ENCODE measurements at regions not wholly inside any gene's neighbourhood (a gene's known extent, or its start where the extent isn't known, plus 50 kb on each side); places are given as distances from the start of the nearest gene placed in this dataset.
A peak's percentile ranks its signal among the peaks of the same experiment; 100 is the strongest.
"Not testable (repeated sequence)": the region's sequence is repeated elsewhere in the genome, so short reads cannot be mapped to it uniquely, and the experiment has no call there.

DNA sequence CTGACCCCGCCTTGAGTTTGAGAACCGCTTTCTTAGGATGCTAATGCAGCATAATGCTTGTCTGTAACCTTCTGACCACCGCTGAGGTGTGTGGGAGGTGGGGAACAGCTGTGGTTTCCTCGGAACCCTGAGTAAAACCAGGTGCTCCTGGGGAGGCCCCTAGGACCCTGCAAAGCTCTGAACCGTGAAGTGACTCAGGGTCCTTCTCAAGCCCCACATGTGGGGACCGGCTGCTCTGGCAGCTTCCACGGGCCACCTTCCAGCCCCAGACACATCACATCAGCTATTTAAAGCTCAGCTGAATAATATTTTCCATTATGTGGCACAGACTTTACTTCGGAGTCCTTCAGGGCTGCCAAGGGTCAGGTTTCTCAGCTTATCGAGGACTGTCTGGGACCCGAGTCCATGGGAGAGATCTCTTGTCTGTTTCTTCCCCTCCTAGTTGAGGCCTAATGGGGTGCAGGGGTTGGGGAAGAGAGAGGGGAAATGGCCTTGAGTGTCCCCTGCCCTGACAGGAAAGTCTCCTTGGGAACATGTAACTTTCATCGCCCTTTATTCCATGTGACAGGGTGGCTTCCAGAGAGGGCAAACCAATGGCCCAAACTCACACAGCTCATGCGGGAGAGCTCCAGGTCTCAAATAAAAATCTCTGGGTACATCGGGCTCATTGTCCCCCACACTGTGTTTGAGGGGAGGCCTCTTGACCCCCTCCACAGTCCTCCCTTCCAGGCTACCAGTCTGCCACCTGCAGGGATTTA, 186.1 kb upstream of the SLC24A3 start:
- peak; percentile 4 for DNase-seq (ENCODE audit: low read depth)

DNA sequence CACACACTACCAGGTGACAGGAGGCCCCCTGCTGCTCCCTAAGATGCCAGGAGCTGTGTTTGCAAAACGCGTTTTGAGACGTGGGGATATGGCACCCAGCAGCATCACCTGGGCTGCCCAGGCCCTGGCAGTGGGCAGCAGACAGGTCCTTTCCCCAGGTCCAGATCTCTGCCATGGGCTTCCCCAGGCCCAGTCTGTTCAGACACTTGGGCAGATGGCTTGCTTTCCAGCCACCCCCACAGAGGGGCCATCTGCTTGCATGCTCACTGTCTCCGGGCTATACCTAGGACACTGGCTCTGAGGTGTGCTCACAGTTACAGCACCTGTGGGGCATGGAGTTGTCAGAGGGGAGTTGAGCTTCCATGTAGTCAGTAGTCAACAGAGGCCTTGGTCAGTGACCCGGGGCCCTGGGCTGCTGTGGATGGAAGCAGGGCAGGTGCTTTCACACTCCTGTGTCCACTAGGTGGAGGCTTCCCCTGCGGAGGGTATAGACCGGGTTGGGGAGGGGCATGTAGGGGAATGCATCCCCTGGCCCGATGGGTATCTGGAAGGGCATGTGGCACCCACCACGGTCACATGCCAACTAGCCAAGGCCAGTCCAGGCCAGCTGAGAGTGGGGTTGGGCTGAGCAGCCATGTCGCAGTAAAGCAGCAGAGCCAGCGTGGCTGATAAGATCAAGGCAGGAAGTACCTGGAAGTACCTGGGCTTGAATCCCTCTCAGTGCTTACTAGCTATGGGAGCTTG, 185.4 kb upstream of the SLC24A3 start:
- DNase-seq (ENCODE audit: low read depth): no peak

DNA sequence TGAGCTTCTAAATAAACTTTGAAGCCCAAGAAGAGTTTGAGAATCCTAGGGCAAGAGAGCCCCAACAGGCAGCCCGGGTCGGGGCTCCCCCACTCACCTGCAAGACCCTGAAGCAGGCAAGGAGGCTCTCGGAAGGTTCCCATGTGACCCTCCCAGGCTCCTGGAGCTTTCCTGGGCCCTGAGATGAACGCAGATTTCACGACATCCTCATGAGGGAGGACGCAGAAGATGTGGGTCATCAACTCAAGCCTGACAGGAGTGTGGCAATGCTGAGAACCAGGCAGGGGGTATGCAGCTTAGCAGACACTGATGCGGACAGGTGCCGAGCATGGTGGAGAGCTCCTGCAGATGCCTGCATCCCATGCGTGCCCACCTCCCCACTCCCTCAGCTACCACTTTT, 184.5 kb upstream of the SLC24A3 start:
- no peak for DNase-seq (ENCODE audit: low read depth)

DNA sequence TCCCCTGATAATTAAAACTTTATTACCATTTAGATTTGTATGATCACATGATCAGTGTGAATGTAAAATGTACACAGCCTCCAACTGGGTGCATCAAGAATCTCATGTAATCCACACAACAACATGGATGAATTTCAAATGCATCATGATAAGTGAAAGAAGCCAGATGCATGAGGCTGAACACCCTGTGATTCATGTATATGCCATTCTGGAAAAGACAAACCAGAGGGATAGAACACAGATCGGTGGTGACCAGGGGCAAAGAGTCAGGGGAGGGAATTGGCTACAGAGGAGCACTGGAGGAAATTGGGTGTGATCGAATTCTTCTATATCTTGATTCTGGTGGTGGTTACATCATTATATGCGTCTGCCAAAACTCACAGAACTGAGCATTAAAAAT, 170.7 kb upstream of the SLC24A3 start:
- no peak for DNase-seq (ENCODE audit: low read depth)

DNA sequence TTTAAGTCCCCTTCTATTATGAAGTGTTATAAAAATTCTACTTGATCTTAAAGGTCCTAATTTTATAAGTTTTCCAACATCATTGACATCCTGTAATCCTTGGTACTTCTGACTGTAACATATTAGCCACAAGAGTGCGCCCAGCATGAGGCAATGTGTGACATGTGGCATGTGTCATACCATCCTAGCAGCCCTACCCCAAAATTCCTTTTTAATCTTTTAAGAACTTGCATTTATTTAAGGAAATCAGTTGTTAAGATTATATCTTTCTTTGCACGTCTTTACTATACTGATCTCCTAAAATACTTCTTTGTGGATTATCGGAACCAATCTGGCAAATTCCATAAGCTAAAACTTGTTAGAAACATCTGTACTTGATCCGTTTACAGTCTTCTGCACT, 167.1 kb upstream of the SLC24A3 start:
- DNase-seq (ENCODE audit: low read depth): no peak

DNA sequence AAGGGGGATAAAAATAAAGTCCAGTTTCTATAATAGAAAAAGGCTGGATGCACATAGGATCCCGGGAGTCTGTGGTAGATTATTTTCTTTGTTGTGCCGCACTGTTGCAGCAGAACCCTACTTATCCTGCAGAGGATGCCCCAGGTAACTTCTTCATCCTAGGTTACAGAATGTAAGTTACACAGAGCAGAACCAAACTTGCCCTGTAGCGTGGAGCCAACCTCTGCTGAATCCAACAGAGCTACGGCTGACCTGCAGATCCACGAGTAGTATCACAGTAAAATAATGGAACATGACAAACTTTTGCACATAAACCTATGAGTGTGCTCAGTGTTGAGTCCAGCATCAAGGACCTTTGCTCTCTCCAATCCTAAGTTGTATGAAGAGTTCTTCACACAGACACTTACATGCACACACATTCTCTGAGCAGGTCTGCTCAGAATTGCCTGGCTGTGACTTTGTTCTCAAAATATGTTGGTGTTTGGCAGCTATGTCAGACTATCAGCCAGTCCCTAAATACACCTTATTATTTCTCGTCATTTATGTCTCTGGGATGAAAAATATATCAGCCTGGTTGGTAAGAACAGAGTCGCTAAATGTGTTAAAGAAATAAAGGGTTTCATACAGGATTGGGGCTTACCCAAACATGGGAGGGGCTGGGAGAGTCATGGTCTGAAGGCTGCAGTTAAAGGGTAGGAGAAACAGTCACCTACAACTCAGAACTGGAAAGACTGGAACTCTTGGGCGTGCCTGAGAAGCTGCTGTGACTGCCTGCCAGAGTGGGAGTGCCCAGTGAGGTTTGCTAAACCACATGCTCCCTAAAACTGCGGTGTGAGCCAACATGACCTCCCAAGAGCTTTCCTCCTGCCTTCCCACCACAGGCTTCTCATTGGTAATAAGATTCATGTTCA, 165.1 kb upstream of the SLC24A3 start:
- DNase-seq (ENCODE audit: low read depth): no peak

DNA sequence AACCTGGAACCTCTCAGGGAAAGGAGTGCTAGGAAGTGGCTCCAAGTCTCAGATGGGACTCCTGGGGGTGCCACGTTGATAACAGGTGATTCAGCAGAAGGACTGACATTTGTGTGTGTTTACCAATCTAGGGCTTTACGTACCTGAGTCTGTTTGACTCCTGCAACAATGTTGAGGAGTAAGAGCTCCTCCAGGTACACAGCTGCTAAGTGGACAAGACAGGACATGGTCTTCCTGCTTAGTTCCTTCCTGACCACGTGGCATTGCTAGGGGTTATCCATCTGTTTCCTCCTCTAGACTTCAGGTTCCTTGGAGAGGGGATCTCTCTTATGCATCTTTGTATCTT, 164.5 kb upstream of the SLC24A3 start:
- DNase-seq (ENCODE audit: low read depth): no peak

DNA sequence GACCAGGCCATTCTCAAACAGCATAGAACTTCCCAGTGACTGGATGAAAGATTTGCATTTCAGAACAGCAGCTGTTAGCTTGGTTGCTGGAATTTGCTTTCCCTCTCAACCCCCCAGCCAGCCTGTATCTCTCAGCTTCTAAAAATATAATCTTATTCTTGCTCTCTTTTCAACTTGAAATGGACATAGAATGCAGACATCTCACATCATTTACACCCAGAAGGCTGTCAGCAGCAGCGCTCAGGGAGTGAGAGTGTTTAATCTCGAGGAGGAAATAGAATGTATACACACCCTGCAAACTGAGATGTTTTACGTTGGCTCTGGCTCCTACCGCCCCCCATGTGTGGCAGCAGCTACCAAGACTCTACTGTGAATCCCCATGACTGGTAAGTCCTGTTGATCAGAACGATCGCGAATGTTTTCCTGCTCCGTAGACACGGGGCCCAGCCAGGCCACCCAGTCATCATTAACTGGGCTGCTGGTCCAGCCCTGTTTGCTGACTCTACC, 163.4 kb upstream of the SLC24A3 start:
- no peak for DNase-seq (ENCODE audit: low read depth)

DNA sequence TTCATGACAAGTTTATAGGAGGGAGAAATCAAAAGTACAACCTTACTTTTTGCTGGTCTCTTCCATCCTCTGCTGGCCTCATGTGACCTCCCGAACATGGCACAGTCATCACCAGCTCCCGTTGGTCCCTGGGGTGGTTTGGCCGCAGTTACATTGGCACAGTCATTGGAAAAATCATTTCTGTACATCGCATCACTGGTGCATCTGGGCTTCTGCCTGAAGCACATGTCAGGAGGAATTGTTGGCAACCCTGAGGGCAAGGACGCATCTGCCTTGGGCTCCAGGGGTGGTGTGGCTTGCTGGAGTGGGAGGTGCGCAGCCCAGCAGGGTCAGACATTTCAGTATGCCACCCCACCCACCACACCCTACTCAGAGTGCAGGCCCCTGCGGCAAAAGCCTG, 162.9 kb upstream of the SLC24A3 start:
- DNase-seq (ENCODE audit: low read depth): no peak

DNA sequence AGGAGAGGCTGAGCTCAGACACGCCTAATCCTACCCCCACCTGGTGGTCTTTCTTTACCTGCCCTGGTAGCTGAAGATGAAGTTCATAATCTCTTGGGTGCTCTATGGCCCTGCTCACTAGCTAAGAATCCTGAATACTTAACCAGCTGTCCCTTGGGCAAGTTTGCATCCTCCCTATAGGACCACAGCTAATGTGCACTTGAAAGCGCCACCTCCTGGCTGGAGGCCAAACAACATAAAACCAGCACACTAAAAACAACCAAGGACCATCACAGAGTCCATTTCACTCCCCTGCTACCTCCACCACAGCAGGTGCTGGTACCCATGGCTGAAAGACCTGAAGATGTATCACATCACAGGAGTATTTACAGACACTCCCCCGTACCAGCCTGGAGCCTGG, 155.5 kb upstream of the SLC24A3 start:
- DNase-seq (ENCODE audit: low read depth): peak; percentile 3

DNA sequence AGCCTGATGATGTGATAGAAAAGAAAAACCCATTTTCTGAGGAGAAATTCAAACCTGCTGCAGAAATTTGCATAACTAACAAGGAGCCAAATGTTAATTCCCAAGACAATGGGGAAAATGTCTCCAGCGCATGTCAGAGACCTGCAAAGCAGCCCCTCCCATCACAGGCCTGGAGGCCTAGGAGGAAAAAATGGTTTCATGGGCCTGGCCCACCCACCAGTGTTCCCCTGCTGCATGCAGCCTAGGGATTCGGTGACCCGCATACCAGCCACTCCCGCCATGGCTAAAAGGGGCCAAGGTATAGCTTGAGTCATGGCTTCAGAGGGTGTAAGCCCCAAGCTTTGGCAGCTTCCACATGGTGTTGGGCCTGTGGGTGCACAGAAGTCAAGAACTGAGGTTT, 147.7 kb upstream of the SLC24A3 start:
- not testable (repeated sequence) for DNase-seq (ENCODE audit: low read depth)

DNA sequence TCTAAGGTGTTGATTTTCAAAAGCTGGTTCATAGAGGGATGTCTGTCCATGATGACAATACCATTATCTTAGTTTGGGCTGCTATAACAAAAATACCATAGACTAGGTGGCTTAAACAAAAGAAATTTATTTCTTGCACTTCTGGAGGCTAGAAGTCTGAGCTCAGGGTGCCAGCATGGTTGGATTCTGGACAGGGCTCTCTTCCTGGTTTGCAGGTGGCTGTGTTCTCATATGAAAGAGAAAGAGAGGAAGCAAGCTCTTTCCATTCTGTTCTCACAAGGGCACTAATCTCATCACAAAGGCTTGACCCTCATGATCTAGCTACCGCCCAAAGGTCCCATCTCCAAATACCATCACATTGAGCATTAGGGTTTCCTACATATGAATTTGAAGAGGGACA, 144.5 kb upstream of the SLC24A3 start:
- DNase-seq (ENCODE audit: low read depth): no peak

DNA sequence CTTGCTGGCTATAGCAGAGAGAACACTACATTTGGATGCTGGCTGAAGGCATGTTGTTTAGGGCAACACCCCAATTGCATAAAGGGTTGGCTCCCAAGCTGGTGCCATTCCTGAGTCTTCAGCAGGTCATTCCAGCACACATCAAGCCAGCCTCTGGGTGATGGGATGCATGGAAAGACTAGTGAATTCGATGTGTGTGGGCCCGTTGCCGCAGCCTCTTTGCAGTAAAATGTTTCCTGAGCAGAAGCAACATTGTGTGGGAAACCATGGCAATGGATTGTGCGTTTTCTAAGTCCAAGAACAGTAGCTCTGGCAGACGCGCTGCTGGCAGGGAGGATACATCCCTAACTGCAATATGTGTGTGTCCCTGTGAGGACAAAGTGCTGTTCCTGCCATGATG, 142.4 kb upstream of the SLC24A3 start:
- no peak for DNase-seq (ENCODE audit: low read depth)

DNA sequence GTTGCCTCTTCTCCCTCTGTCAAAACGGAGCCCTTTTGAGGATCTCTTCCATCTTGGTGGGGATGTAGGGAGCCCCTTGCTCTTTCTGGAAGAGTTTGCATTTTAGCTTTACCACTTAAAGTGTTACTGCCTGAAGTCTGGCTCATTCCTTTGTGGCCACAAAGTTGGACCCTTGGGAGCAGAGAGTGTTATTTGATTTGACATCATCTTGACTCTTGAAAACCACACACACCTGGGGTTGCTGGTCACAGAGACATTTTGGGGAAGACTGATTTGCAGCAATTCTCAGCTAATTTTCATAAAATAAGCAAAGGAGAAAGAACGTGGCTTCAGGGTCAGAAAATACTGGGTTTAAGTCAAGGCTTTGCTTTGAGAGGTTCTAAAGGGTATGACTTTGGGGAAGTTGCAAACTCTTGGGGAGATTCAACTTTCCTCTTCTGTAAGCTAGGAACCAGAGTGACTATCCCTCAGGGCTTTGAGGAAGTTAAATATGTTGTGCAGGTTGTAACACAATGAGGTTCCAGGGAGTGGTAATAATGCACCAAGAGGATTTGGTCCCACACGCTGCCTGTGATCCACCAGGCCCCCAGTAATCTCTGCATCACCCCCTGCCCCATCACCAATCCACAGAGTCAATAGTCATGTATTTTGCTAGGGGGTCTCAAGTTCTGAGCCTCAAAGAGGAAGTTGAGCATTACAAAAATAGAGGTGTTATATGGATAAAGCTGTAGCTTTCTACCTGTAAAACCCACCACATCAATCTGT, 141.6 kb upstream of the SLC24A3 start:
- DNase-seq (ENCODE audit: low read depth): no peak

DNA sequence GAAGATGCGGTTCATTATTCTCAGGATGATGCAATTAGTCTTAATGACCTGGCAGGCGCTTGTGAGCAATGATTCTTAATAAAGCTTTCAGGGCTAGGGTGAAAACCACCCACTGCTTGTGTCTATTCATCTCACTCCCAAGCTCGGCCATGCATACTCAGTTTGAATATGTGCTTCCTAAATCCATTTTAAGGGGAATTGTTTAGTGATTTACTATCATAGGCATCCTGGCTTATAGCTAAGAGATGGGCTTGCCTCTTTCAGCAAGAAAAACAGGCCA, 141.1 kb upstream of the SLC24A3 start:
- DNase-seq (ENCODE audit: low read depth): no peak

DNA sequence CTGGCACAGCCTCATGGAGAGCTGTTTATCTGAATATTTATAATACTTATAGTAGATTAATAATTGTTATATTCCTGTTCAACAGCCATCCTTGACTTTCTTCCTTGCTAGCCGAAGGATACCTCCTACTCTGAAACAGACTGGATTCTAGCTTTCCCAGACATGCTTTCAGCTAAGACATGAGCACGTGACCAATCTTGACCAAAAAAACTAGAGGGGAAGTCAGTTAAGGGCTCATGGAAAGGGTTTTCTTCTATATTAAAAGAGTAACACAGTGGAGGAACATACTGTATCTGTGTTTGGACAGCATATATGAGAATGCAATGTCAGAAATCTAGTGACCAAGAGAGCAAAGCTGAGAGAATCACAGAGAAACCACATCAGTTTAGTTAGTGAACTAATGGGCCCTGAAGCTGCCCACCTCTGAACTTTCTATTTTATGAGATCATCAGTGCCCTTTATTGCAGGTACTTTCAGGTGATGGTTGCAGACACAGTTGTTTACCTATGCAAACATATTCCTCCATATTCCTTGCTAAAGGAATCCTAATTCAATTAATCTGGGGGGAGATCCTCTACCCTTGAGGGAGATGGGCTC, 140.4 kb upstream of the SLC24A3 start:
- DNase-seq (ENCODE audit: low read depth): no peak

DNA sequence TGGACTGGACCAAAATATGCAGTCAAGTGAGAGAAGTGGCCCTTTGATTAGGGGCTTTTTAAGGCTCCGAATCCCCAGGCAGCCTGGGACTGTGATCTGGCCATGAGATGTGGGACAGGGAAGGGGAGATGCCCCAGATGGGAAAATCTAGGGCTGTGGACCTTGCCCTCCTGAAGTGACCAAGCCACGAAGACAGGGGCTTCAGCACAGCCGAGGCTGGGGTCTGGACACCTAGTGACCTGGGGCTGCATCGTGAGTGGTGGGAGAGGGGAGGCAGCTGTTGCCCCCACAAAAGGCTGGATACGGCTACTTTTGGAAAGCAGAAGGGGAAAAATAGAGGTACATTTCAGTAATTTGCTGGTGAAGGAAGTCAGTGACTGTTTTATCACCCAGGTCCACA, 139.5 kb upstream of the SLC24A3 start:
- no peak for DNase-seq (ENCODE audit: low read depth)

DNA sequence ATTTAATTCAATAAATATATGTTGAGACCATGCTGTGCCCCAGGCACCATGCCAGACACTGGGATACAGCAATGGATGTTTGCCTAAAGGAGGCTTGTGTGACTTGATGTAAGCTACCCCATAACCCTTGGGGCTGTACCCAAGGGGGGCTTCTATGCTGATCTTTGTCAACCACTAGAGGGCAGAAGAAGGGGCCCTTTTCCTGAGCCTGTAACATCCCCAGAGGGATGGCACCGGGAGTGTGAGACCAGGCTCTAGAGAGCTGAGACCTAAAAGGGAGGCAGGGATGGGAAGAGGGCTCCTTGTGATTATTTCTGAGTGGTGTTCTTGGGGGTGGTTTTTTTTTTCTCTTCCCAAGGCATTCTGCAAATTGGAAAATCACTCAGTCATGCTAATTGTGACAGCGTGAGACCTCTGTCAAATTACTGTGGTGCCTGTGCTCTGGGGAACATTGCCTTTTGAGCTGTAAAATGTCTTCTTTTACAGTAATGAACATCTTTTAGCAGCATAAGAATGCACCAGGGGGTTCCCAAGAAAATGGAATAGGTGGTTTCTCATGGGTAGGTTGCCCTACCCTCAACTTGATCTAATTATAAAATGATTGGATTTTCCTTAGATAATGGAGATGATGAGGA, 138.7 kb upstream of the SLC24A3 start:
- DNase-seq (ENCODE audit: low read depth): no peak

DNA sequence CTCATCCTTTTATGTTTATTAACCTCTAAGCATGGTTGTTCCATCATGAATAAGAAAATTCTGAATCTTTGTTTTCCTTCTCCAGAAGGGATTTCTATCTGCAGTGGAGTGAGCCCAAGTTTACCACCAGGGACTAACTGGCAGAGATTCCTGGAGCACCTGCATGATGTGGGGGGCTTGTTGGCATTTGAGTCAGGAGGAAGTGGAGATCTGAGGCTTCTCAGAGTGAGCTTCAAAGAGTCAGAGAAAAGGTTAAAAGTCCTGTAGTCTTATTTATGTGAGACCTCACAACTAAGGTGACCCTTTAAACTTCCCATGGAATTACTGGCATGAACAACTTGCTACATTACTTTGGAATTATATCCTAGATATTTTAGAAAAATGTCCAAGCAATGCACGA, 138.1 kb upstream of the SLC24A3 start:
- no peak for DNase-seq (ENCODE audit: low read depth)

DNA sequence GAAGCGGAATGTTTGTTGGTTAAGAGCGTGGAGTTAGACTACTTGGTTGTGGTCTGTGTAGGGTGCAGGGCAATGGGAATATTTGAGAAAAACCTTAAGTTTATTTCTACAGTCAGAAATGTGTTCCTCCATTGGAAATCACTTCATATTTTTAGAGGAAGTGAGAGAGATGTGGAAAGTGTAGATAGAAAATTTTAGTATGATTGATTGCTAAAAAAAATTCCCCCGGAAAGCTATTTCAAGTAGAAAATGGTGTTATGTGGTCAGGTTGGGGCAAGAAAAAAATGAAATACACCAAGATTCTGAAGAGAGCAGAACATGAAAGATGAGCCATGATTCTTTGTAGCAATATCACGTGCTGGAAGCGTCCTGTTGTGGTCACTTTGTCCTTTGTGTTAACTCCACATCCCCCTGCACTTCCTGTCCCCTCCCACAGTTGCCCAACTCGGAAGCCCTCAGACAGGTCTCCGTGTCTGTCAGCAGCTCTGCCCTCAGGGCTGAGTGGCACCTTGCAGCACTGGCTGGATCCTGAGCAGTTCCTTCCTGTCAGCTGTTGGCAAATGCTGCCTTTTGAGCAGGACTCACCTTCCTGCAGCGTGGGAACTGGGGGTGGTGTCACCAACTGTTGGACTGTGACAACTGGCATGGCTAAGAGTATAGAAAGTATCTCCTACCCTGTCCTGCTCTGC, 137.5 kb upstream of the SLC24A3 start:
- no peak for DNase-seq (ENCODE audit: low read depth)

Data from activated T-cell treated with anti-CD3 and anti-CD28 coated beads for 48 hours (primary cell).